ENCODE measurements at regions not wholly inside any gene's neighbourhood (a gene's known extent, or its start where the extent isn't known, plus 50 kb on each side); places are given as distances from the start of the nearest gene placed in this dataset.

DNA sequence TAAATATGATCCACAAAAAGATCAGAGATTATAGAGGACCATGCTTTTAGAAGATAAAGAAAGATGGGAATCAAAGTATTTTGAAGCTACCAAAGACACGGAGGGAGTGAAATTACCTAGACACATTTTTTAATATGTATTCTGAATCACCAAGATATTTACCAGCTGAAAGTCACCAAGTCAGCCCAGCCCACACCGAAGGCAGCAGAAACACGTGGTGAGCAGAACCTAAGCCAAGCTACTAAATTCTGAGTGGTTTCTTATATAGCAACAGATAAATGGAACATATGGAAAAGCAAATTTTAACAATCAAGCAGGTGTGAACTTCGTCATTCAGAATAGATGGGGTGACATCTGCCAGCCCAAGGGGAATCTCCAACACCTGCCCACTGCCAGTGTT, 134.7 kb upstream of the AKR1E2 start:
- TF ChIP-seq POLR2AphosphoS5 (IDR thresholded peaks at IDR 0.05; ENCODE audit: low read depth, low read length), result no peak
- no peak for TF ChIP-seq TAF1 (IDR thresholded peaks at IDR 0.05; ENCODE audit: borderline replicate concordance, low read depth, low read length)

All from GM12892 (cell line).